NAMALWA (cell line): ENCODE measurements at regions not wholly inside any gene's neighbourhood (a gene's known extent, or its start where the extent isn't known, plus 50 kb on each side); places are given as distances from the start of the nearest gene placed in this dataset.
"Not testable (repeated sequence)": the region's sequence is repeated elsewhere in the genome, so short reads cannot be mapped to it uniquely, and the experiment has no call there.

Source experiments
- DNase-seq: peaks from one replicate; pipeline ENCODE4 v3.0.0-alpha.2; 2015; ENCODE audit warnings: low spot score

DNA sequence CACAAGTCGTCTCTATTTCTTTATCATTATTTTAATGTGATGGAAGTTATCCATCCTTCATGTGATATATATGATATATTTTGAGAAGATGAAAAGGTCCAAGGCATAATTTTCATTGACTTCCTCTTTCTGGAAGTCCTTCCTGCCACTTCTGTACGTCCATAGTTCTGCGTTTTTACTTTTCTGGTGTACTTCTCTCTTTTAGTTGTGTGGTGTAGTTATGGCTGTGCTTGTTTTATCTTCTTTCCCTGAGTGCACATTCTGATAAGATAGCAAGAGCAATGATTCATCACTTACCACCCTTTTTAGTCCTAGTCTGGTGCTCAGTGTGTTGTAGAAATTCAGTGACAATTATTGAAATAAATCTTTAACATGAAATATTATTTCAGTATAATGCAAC is 231.3 kb upstream of the FERD3L start:
- DNase-seq = no peak

DNA sequence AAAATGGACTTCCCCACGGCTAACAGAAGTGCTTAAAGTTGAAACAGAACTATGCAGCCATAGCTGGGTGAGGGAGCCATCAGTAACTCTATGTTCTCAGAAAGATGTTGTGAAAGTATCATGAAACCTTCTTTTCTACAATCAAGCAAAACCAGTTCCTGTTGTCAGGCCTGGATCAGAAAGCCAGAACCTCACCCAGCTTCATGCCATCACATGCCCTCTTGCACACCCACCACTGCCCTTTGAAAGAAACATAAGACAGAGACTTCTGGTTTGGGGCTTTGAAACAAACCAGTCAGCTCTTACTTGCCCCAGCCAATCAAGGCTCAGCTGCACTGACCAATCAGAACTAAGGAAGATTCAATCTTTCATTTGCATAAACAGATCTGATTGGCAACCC is 230.8 kb upstream of the FERD3L start:
- DNase-seq = no peak

DNA sequence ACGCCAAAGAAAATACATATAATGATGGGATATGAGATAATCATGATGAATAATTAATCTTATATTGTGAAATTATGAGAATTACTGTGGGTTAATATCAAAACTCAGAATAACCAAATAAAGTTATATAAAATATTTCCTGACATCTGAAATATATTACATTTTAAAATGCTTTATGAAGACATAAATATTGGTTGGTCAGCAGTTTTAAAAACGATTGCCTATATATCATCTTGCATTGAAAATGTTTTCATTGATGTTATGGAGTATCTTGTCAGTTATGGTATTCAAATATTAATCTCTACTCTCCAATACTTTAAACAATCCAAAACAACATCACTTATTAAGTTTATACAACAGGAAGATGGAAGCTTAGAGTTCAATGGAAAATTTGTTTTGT is 228.1 kb upstream of the FERD3L start:
- no peak for DNase-seq

DNA sequence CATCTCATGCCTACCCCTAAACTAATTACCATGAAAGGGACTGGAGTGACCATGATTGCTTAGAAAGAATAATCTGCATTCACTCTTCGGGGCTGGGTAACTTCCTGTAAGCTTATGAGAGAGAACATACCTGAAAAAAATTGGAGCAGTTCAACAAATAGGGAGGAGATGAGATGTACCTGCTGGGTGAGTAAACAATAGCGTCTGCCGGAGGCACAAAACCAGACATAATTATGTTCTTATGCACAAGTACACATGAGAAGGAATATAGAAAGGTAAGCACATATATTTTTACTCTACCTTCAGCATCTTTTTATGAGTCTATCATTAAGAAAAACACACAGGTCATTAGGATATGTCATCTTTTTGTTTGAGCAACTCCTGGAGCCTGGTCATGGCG is 224.6 kb upstream of the FERD3L start:
- DNase-seq = no peak

DNA sequence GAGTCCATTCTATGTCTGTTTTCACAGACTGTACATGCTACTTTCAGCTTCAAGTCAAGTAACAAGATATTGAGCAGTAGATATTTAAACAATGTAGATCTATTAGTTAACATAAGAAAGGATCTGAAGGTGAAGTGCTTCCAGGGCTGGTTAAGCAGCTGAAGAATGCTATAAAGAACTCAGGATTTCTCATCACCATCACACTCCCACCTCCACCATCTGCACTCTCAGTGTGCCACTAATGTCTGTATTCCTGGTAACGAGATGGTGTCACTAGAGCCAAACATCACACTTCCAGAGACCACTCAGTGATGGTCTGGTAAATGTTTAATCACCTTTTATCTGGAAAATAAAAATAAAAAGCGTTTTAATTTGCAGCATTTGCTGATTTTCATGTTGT is 224.0 kb upstream of the FERD3L start:
- no peak for DNase-seq

DNA sequence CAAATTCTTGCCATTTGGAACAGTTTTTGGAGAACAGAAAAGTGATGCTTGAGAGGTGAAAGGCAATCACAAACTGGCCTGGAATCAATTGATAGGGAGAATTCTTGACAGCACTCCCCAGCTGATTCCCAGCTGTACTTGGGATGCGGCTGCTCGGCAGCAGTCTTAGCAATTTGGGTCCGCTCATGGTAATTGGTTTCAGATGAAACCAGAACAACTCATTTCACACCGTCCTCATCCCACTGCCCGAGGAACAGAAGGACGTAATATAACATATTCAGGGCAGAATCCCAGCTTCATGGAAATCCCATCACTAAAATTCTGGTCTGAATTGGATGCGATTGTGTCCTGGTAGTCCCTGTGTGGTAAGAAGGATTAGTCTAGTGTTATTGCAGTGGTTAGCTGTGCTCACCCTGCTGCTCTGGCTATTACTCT is 223.3 kb upstream of the FERD3L start:
- DNase-seq = no peak

DNA sequence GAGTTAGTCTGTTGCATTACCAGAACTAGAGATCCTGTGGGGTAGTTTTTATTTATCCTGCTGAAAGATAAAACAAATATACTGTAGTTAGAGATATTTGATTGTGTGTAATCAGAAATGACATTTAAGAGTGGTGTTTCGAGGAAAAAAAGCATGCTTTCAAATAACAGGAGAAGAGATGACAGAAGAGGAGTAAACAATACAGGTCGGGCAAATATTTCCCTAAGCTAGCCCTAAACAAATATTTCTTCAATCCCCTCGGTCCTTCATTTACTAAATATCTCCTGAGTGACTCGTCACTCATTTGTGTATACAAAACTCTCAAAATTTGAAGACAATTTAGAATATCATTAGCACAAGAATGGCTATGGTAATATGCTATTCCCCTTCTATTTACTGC is 219.7 kb upstream of the FERD3L start:
- DNase-seq = no peak

DNA sequence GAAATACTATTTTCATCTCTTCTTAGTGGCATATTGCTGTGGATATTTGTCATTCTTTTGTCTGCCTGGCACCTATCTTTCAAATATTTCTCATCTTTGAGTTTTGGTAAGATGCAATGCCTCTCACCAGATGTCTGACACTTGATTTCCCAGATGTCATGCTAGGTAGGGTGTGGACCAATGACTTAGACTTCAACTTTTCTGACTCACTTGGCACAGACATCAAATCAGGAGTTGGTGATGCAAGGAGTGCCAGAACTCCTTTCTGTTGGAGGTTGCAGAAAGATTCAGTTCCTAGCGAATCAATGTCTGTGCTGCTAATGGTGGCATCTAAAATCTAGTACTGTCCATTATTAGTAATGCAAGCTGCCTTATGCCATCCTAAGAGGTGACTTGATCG is 216.9 kb upstream of the FERD3L start:
- no peak for DNase-seq

DNA sequence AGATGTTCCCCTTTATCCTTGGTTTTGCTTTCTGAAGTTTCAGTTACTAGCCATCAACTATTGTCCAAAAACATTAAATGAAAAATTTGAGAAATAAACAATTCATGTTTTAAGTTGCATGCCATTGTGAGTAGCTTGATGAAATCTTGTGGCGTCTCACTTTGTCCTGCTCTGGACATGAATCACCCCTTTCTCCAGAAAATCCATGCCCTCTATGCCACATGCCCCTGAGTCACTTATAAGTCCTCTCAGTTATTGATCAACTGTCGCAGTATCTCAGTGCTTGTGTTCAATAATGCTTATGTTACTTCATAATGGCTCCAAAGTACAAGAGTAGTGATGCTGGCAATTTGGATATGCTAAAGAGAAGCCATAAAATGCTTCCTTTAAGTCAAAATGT is 208.0 kb upstream of the FERD3L start:
- DNase-seq = no peak

DNA sequence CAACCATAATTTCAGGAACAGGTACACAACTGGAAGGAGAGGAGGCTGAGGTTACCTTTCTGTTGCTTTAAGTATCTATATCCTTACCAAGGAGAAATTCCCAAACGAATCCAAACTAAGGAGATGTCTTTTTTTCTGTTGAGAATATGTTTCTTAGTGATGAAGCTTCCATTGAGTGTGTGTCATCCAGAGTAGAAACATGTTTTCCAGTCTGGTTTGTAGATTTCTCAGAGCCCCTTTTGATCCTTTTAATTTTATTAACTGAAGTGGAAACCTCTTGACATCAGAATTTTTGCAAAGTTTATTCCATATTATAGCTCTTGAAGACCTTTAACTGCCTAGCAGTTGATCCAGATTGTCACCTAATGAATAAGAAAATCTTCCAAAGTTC is 207.1 kb upstream of the FERD3L start:
- DNase-seq = no peak

DNA sequence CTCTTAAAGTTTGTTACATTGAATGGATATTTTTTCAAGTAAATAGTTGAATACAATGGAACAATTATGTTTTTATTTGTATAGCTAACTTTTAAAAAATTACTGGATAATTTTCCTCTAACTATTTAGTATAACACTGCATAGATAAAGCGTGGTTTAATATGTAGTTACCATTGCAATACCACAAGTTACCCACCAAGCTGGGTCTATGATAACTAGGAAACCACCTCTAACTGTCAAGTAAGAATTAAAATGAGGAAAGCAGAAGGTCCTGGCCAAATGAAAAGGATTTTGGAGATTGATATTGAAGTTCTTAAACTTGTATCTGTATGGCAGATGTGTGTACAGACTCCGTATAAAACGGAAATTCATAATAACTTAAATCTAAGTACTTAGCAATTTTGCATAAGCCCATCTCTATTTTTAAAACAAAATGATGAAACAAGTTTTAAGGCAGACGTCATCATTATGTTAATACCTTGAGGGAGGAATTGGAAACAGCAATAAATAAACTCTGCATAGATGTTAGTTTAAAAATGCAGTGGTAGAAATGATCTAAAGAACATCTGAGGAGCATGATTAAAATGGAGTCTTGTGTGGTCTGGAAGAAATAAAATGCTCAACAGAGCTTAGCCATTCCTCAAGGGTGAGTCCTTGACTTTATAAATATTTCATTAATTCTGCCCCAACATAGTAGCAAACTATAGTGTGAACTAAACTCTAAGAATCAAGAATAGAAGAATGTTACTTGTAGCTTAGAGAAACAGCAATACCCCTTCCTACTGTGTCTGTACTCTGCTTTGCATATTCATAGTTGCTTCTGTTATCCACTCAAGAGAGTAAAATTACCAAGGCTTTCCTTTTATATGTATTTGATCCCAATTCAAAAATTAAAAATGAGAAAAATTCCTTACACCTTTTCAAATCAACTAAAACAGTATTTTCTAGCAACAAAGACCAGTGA is 206.4 kb upstream of the FERD3L start:
- no peak for DNase-seq

DNA sequence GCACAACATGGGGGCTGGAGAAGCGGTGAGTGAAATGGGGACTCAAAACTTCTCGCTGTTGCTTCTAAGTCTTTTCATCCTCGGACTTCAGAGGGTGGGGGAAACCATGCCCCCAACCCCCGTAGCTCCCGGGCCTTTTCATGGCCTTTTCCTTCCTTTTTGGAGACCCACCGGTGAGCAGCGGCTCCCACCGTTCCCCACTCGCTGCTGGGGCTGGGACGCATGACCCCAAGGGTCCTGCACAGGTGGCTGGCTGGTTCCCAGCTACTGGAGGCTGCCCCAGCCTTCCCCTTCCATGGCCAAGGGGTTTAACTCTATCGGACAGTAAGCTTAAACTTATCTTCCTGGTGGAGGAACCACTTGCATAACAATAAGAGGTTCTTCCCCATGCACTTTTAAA is 194.3 kb upstream of the FERD3L start:
- DNase-seq = no peak

DNA sequence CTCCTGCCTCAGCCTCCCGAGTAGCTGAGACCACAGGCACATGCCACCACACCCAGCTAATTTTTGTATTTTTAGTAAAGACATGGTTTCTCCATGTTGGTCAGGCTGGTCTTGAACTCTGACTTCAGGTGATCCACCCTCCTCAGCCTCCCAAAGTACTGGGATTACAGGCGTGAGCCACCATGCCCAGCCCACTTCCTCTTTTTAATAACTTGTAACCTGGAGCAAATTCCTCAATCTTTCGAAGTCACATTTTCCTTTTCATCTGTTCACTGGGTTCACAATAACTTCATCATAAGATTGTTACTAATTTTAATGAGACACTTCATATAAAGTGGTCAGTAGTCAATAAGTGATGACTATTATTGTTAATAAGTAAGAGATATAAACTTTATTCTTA is 193.3 kb upstream of the FERD3L start:
- DNase-seq = not testable (repeated sequence)

DNA sequence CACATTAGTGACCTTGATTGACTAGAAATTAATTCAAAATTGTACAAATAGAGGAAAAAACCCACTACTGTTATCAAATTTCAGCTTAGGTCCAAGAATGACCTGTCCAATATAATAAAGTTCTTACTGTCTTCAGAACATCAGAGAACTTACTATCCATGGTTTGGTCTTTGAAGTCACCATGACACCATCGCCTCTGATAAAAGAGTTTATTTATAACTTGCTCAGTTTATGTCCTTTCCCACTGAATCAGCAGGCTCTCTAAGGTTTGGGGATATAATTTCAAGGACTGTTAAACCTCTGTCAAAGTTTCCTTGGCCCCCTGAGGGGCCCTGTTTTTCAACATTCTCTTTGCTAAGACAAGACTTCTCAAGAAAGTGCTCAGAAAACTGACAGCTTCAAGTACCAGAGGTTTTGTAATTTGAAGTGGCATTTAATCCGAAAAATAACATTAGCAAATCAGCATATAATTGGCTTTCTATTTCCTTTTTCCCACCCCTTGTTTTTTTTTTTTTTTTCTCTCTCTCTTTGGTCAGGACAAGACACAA is 191.7 kb upstream of the FERD3L start:
- no peak for DNase-seq

DNA sequence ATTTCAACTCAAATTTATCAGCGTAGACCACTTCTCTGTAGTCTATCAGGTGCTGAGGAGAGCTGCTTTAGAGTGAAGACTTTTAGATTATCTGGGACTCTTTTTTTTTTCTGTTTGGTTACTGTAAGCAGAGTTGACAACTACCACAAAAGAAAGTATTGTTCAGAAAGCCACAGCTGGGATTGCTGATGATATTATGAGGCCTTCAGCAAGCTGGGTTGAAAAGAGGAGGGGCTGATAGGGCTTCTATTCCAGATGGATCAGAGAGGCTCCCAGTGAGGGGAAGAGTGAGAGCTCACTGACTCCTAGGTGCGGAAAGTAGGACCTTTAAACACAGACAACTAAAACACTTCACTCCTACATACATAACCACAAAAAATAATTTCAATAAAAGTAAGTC is 188.5 kb upstream of the FERD3L start:
- no peak for DNase-seq

DNA sequence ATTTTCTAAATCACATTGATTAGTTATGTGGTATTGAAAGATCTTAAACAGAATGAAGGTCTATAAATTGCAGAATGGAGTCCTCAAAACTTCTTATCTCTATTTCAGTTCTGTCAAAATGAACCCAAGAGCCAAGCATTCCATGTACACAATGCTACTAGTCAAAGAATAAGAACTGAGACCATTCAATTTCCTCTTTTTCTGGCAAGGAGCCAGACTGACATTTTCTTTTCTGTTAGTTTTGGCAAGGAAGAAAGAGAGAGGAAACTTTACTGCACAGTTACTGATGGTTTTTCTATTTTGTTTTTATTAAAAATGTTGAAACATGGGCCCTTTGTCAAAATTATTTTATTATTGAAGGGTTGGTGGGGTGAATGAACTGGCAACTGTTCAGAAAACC is 181.8 kb upstream of the FERD3L start:
- DNase-seq = peak; percentile 12

DNA sequence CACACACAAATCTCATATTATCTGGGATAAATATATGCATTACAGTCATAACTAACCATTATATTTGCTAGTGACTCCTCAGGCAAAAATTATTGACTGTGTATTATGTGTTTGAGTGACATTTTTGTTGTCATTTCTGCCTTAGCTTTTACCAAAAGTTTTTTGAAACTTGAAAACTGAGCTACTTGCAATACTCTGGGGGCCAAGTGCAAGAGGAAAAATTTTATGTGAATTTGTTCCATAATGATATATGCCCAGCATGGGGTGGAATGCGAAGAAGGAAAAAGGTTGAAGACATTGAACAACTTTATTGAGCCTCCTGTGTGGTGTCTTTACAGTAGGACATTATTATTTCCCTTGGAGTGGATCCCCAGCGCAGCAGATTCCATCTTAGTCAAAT is 176.8 kb upstream of the FERD3L start:
- DNase-seq = no peak

DNA sequence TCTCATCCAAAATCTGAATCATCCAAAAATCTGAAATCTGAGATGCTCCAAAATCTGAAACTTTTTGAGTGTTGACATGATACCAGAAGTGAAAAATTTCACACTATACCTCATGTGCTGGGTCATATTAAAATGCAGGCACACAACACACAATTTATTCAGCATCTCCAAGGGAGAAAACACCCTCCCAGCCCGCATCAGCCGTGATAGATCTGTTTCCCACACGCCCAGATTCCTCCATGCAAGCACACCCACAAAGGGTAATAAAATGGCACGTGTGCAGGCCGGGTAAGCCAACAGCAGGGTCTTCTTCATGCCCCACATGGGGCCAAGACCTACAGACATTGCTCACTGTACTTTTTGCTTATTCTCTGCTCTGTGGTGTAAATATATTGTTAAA is 173.1 kb upstream of the FERD3L start:
- no peak for DNase-seq

DNA sequence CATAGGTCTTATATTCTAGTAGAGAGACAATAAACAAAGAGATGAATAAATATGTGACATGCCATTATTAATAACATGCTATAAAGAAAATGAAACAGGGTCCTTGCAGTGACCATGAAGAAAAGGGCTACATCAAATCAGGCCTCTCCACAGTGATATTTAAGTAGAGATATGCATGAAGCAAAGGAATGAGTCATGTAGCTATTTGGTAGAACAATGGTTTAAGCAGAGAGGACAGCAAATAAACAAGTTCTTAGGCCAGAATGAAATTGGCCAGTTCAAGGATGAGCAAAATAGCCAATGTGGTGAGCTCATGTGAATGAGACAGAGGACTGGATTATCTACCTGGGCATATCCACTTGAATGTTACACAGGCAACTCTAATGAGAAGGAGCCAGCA is 172.2 kb upstream of the FERD3L start:
- DNase-seq = no peak

DNA sequence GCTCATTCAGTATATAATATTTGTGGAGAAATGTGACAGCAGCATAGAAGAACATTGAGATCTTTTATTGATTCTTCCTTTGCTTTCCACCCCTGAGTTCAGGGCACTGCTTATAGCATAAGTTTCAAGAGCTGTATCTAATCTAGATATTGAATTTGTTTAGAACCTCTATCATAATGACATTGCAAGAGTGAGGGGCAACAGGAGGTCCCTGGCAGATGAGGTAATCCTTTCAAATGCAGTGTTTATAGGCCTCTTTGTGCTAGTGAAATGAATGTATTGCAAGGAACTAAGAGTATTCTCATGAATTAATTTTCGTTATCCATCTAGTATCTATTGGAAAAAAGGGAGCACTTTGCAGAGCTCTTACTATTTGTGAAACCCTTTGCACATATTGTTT is 167.2 kb upstream of the FERD3L start:
- no peak for DNase-seq

DNA sequence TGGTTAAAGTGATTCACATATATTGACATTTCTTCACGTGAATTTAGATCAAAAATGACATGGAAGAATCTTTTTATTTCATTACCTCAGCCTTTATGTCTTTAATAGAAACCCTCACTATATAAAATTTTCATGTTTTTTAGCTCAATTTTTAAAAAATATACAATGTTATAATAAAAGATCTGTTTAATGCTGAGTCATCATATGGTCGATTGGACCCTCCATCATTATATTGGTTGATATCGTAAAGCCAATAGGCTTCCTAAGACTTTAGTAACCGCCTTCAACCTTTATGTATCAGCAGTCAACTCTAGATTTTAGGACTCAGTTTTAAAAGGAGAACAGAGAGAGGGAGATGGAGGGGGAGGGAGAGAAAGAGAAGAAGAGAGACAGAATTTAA is 162.3 kb upstream of the FERD3L start:
- no peak for DNase-seq

DNA sequence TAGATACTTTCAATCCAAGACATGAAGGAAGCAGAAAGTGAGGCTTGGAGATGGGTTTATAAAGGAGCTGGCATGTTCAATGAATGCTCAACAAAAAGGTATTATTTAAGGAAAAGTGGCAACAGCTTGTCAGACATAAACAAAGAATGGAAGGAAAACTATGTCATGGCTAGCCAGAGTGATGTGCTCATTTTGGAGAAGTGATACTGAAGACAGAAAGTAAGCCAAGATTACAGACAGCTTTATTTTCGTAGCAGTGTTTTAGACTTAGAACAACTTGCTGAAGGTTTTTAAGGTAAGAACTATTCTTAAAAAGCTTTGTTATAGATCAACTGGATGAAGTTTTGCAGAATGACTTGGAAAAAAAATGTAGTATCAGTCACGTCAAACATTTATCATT is 160.5 kb upstream of the FERD3L start:
- peak; percentile 15 for DNase-seq

DNA sequence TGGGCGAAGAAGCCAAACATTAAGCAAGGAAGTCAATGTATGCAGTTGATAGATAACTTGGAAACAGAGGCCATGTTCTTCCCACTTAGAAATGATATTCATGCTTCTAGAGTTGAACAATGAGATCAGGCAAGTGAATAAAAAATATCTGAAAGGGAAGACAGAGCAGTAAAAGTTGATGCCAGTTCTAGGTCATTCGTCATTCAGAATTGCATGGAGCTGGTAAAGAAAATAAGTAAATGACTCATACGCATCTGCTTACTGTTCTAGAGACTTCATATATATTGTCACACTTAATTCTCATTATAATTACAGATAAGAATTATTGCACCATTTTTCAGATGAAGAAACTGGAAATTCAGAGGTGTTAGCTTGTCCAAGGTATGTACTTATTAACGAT is 158.9 kb upstream of the FERD3L start:
- DNase-seq = no peak

DNA sequence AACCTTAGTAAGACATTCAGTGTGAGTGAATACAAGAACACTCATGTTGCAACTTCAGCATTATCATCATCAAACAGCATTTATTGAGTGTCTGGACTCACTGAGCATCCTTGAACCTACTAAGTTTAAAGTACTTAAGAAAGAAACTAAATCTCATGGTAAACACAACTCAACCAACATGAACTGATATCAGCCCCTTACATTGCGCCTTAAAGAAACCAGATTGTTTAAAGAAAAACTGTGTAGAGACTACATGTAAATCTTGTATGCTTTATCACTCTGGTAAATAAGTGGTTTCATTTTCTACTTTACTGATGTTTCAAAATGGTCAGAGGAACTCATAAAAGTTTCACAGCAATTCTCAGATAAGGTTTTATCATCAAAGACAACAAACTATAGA is 157.5 kb upstream of the FERD3L start:
- no peak for DNase-seq
